GM21526 (cell line): ENCODE measurements at regions not wholly inside any gene's neighbourhood (a gene's known extent, or its start where the extent isn't known, plus 50 kb on each side); places are given as distances from the start of the nearest gene placed in this dataset.

Experiments
- ATAC-seq: cut with Tn5 transposase; IDR thresholded peaks from one replicate; pipeline ENCODE4 v1.9.1; 2021; ENCODE audit warnings: moderate library complexity; ENCODE audit not compliant: unreplicated experiment, low FRiP score

- no peak for ATAC-seq
These were observed 145.5 kb upstream of the UMPS start for GRCh38 chr3:124584552-124585391.

GRCh38 chr3:124586126-124587052 is 143.9 kb upstream of the UMPS start:
- ATAC-seq: no peak

- no peak for ATAC-seq
These were observed 143.2 kb upstream of the UMPS start for GRCh38 chr3:124587053-124587408.

- no peak for ATAC-seq
These were observed 142.2 kb upstream of the UMPS start for GRCh38 chr3:124588036-124588435.

- ATAC-seq: no peak
These were observed 141.5 kb upstream of the UMPS start for GRCh38 chr3:124588794-124589193.

- no peak for ATAC-seq
These were observed 138.6 kb upstream of the UMPS start for GRCh38 chr3:124591699-124592098.

GRCh38 chr3:124592658-124593441 is 137.4 kb upstream of the UMPS start:
- no peak for ATAC-seq

GRCh38 chr3:124593442-124593829 is 136.8 kb upstream of the UMPS start:
- ATAC-seq: no peak

GRCh38 chr3:124594581-124594980 is 135.7 kb upstream of the UMPS start:
- no peak for ATAC-seq

GRCh38 chr3:124597273-124597672 is 133.0 kb upstream of the UMPS start:
- ATAC-seq: no peak

GRCh38 chr3:124597979-124598378 is 132.3 kb upstream of the UMPS start:
- no peak for ATAC-seq

- ATAC-seq: no peak
These were observed 131.0 kb upstream of the UMPS start for GRCh38 chr3:124599147-124599765.

- ATAC-seq: no peak
These were observed 130.2 kb upstream of the UMPS start for GRCh38 chr3:124599779-124600693.

GRCh38 chr3:124600765-124601164 is 129.5 kb upstream of the UMPS start:
- no peak for ATAC-seq

GRCh38 chr3:124601190-124601589 is 129.1 kb upstream of the UMPS start:
- ATAC-seq: no peak

- no peak for ATAC-seq
These were observed 127.1 kb upstream of the UMPS start for GRCh38 chr3:124602980-124603627.

GRCh38 chr3:124605781-124606579 is 124.3 kb upstream of the UMPS start:
- no peak for ATAC-seq

- no peak for ATAC-seq
These were observed 123.1 kb upstream of the UMPS start for GRCh38 chr3:124607163-124607562.
